Uterus (tissue), 2 donors: ENCODE measurements at regions not wholly inside any gene's neighbourhood (a gene's known extent, or its start where the extent isn't known, plus 50 kb on each side); places are given as distances from the start of the nearest gene placed in this dataset.

Experiments used
- POLR2A ChIP-seq, 2 donors: fragments of 450-650 bp; IDR thresholded peaks; one replicate each; pipeline ENCODE4 v1.6.1; 2016; ENCODE audit warnings: antibody characterized with exemption in 2 of 2, mild to moderate bottlenecking in 1 of 2, moderate library complexity in 1 of 2
- TF ChIP-seq, protein P1 (sequence below), 4 experiments: fragments of 200-600 bp in 2 of 4; fragments of 450-650 bp in 2 of 4; sonication (generic) in 2 of 4; IDR thresholded peaks; one replicate each; pipeline ENCODE4 v1.5.1; 2016 to 2019; ENCODE audit warnings: antibody characterized with exemption in 4 of 4, mild to moderate bottlenecking in 2 of 4, moderate library complexity in 1 of 4

DNA sequence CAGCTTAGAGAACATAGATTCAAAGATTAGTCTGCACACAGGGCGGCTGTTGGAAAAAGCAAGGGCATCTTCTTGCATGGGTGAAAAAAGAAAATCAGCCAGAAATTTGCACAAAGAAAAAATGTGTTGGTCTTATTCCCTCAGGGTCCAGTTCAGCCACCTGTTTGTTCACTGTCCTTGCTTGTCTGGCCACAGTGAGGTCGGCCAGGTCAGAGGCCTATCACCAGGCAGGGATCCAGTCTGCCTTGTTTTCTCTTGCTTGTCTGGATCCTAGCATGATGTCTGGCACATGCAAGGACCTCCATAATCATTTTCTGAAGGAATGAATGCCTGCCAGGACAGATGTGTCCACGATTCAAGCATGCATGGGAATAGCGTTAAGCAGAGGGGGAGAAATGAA, 359.1 kb upstream of the TBX3 start:
- TF ChIP-seq, protein P1, sequence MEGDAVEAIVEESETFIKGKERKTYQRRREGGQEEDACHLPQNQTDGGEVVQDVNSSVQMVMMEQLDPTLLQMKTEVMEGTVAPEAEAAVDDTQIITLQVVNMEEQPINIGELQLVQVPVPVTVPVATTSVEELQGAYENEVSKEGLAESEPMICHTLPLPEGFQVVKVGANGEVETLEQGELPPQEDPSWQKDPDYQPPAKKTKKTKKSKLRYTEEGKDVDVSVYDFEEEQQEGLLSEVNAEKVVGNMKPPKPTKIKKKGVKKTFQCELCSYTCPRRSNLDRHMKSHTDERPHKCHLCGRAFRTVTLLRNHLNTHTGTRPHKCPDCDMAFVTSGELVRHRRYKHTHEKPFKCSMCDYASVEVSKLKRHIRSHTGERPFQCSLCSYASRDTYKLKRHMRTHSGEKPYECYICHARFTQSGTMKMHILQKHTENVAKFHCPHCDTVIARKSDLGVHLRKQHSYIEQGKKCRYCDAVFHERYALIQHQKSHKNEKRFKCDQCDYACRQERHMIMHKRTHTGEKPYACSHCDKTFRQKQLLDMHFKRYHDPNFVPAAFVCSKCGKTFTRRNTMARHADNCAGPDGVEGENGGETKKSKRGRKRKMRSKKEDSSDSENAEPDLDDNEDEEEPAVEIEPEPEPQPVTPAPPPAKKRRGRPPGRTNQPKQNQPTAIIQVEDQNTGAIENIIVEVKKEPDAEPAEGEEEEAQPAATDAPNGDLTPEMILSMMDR (IDR thresholded peaks at IDR 0.05): no peak
- TF ChIP-seq POLR2A (IDR thresholded peaks at IDR 0.05): no peak
